AML-193 (cell line): ENCODE measurements at regions not wholly inside any gene's neighbourhood (a gene's known extent, or its start where the extent isn't known, plus 50 kb on each side); places are given as distances from the start of the nearest gene placed in this dataset.

Experiments used
- DNase-seq, 2 experiments: peaks; one replicate each; lab custom pipeline; 2025; lab: John Stamatoyannopoulos, UW

- DNase-seq: no peak
These were observed 114.9 kb upstream of the GPRIN3 start for GRCh38 chr4:89422441-89422990.

GRCh38 chr4:89420507-89420906 lies 112.9 kb upstream of the GPRIN3 start:
- no peak for DNase-seq

- no peak for DNase-seq
These were observed 111.6 kb upstream of the GPRIN3 start for GRCh38 chr4:89419111-89419695.

- no peak for DNase-seq
These were observed 109.4 kb upstream of the GPRIN3 start for GRCh38 chr4:89416960-89417359.

GRCh38 chr4:89413518-89413917 lies 105.9 kb upstream of the GPRIN3 start:
- no peak for DNase-seq

- no peak for DNase-seq
These were observed 104.1 kb upstream of the GPRIN3 start for GRCh38 chr4:89411539-89412309.

GRCh38 chr4:89410687-89411086 lies 103.1 kb upstream of the GPRIN3 start:
- DNase-seq: no peak

GRCh38 chr4:89404530-89404929 lies 96.9 kb upstream of the GPRIN3 start:
- no peak for DNase-seq

GRCh38 chr4:89403826-89404225 lies 96.2 kb upstream of the GPRIN3 start:
- no peak for DNase-seq

GRCh38 chr4:89400287-89401035 lies 92.9 kb upstream of the GPRIN3 start:
- DNase-seq: no peak

GRCh38 chr4:89398644-89399043 lies 91.0 kb upstream of the GPRIN3 start:
- no peak for DNase-seq

GRCh38 chr4:89398146-89398545 lies 90.5 kb upstream of the GPRIN3 start:
- no peak for DNase-seq

- DNase-seq: no peak
These were observed 89.8 kb upstream of the GPRIN3 start for GRCh38 chr4:89397441-89397840.

- no peak for DNase-seq
These were observed 74.8 kb upstream of the GPRIN3 start for GRCh38 chr4:89382439-89382838.

GRCh38 chr4:89380980-89381379 lies 73.4 kb upstream of the GPRIN3 start:
- no peak for DNase-seq

- DNase-seq: no peak
These were observed 72.0 kb upstream of the GPRIN3 start for GRCh38 chr4:89379511-89380044.

- no peak for DNase-seq
These were observed 65.8 kb upstream of the GPRIN3 start for GRCh38 chr4:89373394-89373793.

- no peak for DNase-seq
These were observed 64.0 kb upstream of the GPRIN3 start for GRCh38 chr4:89371614-89372013.

- no peak for DNase-seq
These were observed 62.0 kb upstream of the GPRIN3 start for GRCh38 chr4:89369581-89369980.

- DNase-seq: no peak
These were observed 61.3 kb upstream of the GPRIN3 start for GRCh38 chr4:89368861-89369260.

- no peak for DNase-seq
These were observed 58.2 kb upstream of the GPRIN3 start for GRCh38 chr4:89365776-89366175.

- no peak for DNase-seq
These were observed 57.8 kb upstream of the GPRIN3 start for GRCh38 chr4:89365375-89365774.

GRCh38 chr4:89364541-89364940 lies 56.9 kb upstream of the GPRIN3 start:
- DNase-seq: no peak
